Stimulated activated naive CD4-positive, alpha-beta T cell (primary cell): ENCODE measurements at regions not wholly inside any gene's neighbourhood (a gene's known extent, or its start where the extent isn't known, plus 50 kb on each side); places are given as distances from the start of the nearest gene placed in this dataset.
"Not testable (repeated sequence)": the region's sequence is repeated elsewhere in the genome, so short reads cannot be mapped to it uniquely, and the experiment has no call there.

Experiments used
- DNase-seq, 6 experiments: peaks; one replicate each; lab custom pipeline; 2025; lab: John Stamatoyannopoulos, UW

DNA sequence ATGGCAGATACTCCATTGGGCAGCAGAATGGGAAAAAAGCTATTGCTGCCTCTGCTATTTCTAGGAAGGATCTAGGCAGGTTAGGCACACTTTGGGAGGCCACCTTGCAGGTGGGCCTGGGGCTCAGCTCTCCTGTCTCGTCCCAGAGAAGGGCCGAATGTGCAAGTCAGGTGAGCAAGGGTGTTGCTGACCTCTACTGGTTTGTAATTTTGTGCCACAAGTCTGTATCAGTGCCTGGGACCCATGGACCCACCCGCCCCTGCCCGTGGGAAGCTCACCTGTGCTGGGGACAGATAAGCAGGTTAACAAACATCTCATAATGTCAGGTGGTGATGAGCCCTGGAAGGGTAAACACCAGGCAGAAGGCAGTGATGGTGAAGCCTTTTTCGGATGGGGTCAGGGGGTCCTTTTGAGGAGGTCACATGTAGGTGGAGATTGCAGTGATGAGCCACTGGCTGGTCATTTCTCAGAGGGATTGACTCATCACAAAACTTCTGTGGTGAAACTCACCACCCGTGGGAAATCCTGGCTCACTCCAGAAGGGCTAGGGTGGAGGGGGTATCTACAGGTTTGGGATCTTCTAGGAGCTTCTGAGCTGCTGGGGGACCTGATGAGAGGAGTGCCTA, 161.3 kb downstream of the KLF13 start:
- no peak for DNase-seq

DNA sequence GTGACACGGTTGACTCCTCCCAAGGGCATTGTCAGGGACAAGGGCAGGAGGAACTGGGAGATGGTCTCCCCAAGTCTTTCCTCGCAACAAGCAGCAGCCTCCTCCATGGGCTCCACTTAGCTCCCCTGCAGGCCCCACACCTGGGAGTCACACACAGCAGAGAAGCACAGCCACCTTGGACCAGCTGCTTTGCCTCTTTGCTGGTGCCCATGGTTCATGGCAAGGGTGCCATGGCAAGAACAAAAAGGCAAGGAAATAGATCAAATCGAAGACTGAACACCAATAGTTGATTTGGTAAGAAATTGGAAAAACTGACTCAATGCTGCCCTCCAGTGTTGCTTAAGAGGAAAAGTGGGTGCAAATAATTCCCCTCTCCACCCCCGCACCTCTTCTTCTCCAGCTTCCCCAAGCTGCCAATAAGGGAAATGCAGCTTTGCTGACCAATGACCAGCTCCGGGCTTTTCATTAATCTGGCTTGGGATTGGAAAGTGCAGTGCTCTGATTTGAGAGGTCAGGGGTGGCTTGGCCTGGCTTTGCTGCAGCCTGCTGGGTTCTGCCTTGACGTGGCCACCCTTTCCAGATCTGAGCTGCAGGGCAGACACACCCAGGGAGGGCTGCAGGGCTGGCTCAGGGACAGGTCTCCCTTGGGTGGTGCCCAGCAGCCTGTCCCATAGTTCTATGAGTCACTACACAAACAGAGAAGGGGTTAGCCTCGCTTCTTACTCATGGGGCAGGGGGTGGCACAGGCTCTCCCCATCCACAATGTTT, 162.0 kb downstream of the KLF13 start:
- peak; percentile 15 to 75 (median 40) for DNase-seq

GRCh38 chr15:31489281-31489680, 162.6 kb downstream of the KLF13 start:
- DNase-seq: no peak

GRCh38 chr15:31489801-31490646, 163.4 kb downstream of the KLF13 start:
- DNase-seq: peak in 4 of 6 experiments; percentile 15 to 67 (median 40)

DNA sequence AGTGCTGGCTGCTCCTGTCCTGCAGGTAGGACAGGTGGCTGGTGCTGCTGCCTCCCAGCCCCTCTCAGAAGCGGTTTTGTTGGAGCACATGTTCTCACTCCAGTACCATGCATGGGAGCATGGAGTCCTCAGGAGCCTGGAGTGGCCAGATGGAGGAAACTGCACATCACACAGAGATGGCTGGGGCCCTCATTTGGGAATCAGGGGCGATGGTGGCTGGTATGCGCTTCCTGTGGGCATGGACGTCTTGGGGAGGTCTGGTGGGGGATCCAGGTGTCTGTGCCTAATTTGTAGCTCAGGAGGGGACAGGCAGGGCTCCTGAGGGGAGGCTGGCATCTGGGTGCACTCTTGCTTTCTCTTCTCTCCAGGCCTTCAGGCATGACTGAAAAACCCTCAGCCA, 168.2 kb downstream of the KLF13 start:
- DNase-seq: no peak

DNA sequence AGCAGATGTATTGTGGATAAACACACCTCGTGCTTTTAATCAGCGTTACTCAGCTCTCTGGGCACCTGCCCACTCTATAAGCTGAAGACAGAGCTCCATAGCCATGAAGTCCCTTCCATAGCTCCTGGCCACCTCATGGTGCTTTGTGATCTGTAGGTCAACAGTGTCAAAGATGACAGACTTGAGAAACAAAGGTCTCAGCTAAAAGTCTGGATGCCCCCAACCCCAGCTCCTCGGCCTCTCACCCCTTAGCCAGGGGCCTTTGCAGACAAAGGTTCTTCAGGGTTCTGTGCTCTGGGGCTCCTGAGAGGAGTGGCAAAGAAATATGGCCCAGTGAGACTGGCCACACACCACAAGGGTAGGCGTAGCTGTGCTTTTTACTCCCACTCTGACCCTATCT, 168.6 kb downstream of the KLF13 start:
- DNase-seq: no peak

DNA sequence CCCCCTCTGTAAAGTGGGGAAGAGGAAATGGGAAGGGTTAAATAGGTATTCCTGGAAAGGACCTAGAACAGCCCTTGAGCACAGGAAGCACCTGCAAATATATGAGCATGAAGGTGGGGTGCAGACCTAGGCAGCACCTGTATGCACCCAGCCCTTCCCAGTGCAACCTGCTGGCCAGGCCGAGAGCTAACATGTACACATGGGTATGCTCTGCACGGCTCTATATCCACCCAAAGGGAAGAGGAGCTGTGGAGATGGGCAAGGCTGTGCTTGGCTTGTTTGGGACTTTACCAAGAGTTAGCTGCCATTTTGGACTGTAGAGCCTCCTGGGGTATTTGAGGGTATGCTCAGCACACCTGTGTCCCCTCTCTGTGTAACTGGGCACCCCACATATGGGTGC, 171.2 kb downstream of the KLF13 start:
- no peak for DNase-seq

GRCh38 chr15:31498329-31498728, 171.7 kb downstream of the KLF13 start:
- no peak for DNase-seq

DNA sequence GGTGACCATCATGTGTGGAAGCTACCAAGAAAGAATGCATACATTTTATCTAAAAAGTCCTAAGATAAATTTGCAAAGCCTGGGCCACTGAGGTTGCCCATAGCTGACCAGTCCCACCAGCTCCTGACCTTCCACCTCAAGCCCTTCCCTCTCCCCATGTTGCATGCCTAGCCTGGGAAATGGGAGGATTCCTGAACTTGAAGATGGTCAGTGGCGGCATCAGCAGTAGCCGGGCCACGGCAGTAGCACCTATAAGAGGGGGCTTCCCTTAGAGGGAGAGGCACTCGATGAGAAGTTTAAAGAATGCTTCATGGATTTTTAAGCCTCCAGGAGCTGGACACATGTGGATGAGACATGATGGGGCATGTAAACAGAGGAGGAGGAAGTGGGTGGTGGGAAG, 172.1 kb downstream of the KLF13 start:
- no peak for DNase-seq

DNA sequence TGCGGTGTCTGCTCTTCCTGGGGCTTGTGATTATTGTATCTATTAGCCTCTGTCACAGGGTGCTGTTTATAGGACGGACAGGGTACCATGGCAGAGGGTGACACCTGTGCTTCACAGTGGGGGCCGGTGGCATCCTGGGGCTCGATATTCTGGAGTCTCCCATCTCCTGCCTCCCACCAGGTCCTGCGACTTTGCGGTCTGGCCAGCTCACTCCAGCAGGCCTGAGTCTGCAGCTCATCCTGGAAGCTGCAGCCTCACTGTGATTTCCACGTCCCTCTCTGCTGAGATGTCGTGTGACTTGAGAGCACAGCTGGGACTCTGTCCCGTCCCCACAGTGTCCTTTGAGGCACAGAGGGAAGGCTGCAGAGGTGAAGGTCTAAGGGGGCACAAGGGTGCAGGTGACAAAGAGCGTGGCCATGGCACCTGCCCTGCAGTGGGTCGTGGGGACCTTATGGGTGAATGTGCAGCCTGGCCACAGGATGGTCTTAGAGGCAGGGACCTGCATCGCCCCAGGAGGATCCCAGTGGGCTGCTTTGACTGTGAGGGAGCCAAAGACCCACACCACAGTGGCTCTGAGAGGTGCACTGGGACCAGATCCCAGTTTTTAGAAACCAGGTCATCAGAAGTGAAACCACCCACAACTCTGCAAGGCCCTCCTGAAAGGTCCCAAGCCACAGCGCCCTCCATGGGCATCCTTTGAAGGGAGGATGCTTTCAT, 172.8 kb downstream of the KLF13 start:
- no peak for DNase-seq

DNA sequence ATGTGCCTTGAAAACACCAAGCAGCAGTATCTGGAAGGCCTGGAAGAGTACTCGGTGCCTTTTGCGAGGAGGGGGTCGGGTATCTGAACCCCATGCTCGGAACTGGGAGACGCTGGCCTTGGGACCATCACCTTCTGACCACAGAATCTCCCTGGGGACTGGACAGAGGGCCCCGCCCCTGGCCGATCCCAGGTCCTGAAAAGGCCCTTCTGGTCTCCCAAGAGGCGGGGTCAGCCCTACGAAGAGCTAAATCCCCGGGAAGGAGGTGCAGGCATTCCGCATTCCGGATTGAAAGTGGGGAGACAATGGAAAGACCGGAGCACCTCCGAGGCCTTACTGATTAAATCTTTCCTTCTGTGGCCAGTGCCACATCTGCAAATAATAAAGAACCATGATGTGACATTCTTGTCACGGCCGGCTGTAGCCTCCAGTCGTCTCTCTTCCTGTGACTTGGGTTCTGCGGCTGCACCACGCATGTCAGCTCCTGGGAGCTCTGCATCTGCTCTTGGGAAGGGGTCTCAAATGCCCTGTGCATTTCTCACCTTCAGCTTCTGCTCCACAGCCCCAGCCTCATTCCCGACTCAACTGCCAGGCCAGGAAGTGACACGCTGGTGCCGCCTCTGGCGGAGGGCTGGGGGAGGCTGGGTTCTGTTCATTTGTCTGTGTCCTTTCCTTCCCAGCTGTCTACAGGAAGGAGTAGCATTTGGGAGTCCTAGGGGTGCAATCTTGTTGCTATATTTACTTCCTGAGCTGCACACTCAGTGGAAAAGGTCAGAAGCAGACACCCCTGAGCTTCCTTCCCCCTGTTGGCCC, 173.5 kb downstream of the KLF13 start:
- DNase-seq: no peak

DNA sequence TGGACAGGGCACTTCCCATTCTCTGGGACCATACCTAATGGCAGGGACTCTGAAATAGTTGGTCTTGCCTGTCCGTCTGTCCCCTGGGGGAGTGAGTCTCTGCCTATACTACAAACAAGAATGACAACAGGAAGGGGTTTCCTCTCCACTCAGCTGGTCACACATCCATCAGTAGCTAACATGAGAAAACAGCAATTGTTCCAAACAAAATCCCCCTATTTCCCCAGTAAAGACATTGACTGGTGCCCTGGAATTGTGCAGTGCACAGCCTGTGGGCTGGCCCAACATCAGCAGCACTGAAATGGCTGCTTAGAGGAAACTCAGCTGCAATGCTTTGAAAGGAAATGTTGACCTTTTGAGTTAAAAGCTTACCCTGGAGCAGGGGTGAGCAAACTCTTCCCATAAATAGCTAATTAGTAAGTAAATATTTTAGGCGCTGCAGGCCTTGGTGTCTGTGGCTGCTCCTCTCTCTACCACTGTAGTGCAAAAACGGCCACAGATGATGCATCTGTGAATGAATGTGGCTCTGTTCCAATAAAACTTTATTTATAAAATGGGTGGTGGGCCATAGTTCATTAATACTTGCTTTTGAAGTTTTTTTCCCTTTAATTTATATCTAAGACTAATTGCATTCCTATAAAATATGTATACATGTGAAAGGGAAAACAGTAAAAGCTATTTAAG, 174.3 kb downstream of the KLF13 start:
- DNase-seq: no peak

DNA sequence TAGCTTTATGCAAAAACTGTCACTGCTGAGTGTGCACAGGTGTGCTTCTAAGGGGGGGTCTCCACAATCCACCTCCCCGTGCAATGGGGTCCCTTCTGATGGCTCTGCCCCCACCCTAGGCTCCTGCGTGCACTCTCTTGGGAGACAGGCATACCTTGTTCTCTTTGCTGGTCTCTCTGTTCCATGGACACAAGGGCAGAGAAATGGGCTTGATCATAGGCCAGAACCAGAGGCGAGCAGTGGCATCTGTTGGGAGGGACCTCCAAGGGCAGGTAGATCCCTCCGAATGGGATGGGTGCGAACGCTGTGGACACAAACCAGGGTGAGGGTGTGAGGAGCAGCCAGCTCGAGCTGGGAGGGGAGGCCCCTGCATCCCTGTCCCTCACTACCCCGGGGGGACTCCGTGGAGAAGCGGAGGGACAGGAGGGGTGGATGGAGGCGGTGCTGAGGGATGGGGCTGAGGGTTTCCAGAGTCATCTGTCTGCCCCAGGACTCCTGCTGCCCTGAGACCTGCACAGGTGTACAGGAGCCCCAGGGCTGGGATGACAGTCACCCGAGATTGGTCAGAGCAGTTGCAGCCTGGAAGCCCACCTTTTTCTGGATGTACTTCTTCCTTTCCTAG, 175.0 kb downstream of the KLF13 start:
- no peak for DNase-seq

- no peak for DNase-seq
Measured at GRCh38 chr15:31502541-31503229, 176.1 kb downstream of the KLF13 start.

GRCh38 chr15:31503256-31503655, 176.6 kb downstream of the KLF13 start:
- DNase-seq: no peak

DNA sequence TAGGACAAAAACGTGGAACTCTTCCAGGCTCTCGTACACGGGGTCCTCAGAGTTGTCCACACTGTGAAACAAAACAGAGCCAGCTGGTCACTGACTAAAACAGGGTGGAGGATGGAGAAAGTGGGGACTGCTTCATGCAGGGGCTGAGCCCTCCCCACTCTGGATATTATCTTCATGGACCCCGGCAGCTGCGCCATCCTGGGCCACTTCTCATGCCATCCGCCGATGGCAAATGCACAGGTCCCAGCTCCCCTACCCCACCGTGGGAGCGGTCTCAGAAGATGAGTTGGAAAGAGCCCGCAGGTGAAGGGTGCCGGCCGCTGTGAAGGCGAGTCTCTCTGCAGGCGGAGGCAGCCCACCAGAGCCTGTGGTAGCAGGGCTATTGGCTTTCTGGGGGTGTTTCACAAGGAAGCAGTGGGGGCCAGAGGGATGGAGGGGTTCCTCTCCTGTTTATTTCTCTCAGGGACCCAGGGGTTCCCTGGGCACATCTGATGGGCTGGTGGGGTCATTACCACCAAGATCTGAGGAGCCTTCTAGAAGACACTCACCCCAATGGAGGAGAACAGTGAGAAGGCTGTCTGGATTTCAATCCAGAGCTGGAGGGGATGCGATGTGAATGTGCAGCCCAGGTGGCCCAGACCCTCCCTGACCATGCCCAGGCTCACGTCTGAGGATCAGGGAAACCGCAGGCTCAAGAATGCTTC, 177.3 kb downstream of the KLF13 start:
- DNase-seq: no peak

GRCh38 chr15:31504462-31504839, 177.8 kb downstream of the KLF13 start:
- DNase-seq: no peak

DNA sequence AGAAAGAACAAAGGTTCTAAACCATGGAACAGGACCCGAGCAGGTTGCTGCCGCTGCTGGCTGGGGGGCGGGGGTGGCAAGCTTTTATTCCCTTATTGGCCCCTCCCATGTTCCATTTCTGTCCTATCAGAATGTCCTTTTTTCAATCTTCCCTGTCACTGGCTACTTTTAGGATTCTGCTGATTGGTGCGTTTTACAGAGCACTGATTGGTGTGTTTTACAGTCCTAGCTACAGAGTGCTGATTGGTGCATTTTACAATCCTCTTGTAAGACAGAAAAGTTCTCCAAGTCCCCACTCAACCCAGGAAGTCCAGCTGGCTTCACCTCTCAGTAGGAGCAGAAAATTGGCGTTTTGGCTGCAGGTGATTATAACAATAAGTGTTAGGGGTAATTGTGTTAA, 180.9 kb downstream of the KLF13 start:
- DNase-seq: not testable (repeated sequence)

GRCh38 chr15:31508656-31509055, 182.0 kb downstream of the KLF13 start:
- DNase-seq: no peak
